ENCODE measurements at regions not wholly inside any gene's neighbourhood (a gene's known extent, or its start where the extent isn't known, plus 50 kb on each side); places are given as distances from the start of the nearest gene placed in this dataset.

DNA sequence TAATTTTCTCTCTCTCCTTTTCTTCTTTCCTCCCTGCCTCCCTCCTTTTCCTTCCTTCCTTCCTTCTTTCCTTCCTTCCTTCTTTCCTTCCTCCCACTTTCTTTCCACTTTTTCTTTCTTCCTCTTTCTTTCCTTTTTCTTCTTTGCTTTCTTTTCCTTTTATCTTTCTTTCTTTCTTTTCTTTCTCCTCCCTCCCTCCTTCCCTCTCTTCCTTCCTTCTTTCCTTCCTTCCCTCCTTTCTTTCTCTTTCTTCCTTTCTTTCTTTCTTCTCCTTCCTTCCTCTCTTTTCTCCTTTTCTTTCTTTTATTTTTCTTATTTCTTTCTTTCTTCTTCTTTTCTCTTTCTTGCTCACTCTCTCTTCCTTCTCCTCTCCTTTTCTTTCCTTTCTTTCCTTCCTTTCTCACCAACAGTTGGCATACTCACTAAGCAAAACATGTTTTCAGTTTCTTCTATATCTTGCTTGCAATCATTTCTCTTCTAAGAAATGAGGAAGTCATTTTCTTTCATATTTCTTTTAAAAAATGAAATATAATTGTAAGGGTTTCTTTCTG is 97.1 kb upstream of the MAF start:
- Histone ChIP-seq H3K36me3 (replicated peaks in 1 of 2; ENCODE audit: control insufficient read depth in 2 of 2, insufficient read depth in 2 of 2, low read length in 2 of 2) (no peaks in the 10 kb centered on the region), H3K4ac (ENCODE audit: low read length) (no peak overlapping the region), H3K27ac (replicated peaks; ENCODE audit: low read length) (no peak overlapping the region), H2BK120ac (ENCODE audit: low read depth, low read length) (no peak overlapping the region), H2AK5ac (ENCODE audit: low read depth, low read length) (no peak overlapping the region), H2BK15ac (ENCODE audit: low read length) (no peak overlapping the region), H3K27me3 (ENCODE audit: control insufficient read depth in 3 of 3, insufficient read depth in 3 of 3, low read depth in 1 of 3, low read length in 3 of 3) (no peaks in the 10 kb centered on the region), H3K4me1 (ENCODE audit: control insufficient read depth in 2 of 2, insufficient read depth in 1 of 2, low read depth in 1 of 2, low read length in 2 of 2) (no peaks in the 10 kb centered on the region), H3K18ac (ENCODE audit: low read length) (no peak overlapping the region), H3K79me1 (ENCODE audit: low read depth, low read length) (no peaks in the 10 kb centered on the region), H2BK12ac (ENCODE audit: low read length) (no peak overlapping the region), H3K9me3 (replicated peaks in 1 of 2; ENCODE audit: control insufficient read depth in 2 of 2, insufficient read depth in 1 of 2, low read depth in 1 of 2, low read length in 2 of 2) (no peaks in the 10 kb centered on the region), H2AFZ (ENCODE audit: low read length) (no peak overlapping the region), H4K91ac (ENCODE audit: low read depth, low read length, poor library complexity) (no peak overlapping the region), H3K4me2 (ENCODE audit: insufficient read depth, low read length, poor library complexity, severe bottlenecking) (no peak overlapping the region), H3K9ac (ENCODE audit: low read depth, low read length, poor library complexity) (no peak overlapping the region), H3K23ac (ENCODE audit: low read depth, low read length, poor library complexity) (no peak overlapping the region), H4K8ac (ENCODE audit: low read depth, low read length) (no peak overlapping the region), H3K4me3 (ENCODE audit: low read length in 2 of 2) (no peak overlapping the region), H2BK5ac (ENCODE audit: low read length) (no peak overlapping the region), H3K14ac (ENCODE audit: low read length) (no peak overlapping the region)
- DNase-seq (ENCODE audit: low spot score) = no peak

DNA sequence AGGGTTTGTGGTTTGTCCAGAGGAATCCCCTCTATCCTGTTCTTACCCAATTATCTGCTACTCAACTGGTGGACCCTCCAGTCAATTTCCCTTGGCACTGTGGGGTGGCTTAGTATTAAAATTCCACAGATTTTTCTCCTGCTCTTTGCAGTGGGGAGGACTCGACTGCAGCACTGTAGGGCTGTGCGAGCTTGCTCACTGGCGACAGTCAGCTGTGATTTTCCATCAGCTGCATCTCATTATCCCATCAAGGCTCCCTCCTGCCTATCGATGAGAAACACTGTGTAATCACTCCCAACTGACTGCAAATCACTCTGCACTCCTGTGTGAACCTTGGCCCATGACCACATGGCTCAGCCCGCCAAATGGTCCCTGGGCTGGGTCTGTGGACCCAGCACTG is 90.5 kb upstream of the MAF start:
- H3K4ac ChIP-seq (ENCODE audit: low read length) = no peak overlapping the region
- no peak overlapping the region for H3K14ac ChIP-seq (ENCODE audit: low read length)
- no peak overlapping the region for H2BK120ac ChIP-seq (ENCODE audit: low read depth, low read length)
- H3K4me1 ChIP-seq (ENCODE audit: control insufficient read depth in 2 of 2, insufficient read depth in 1 of 2, low read depth in 1 of 2, low read length in 2 of 2) = peaks cover 7 to 9% of the 10 kb centered on the region in 2 donors
- no peak overlapping the region for H4K91ac ChIP-seq (ENCODE audit: low read depth, low read length, poor library complexity)
- no peak overlapping the region for H2BK5ac ChIP-seq (ENCODE audit: low read length)
- H4K8ac ChIP-seq (ENCODE audit: low read depth, low read length) = no peak overlapping the region
- H3K9me3 ChIP-seq (replicated peaks in 1 of 2; ENCODE audit: control insufficient read depth in 2 of 2, insufficient read depth in 1 of 2, low read depth in 1 of 2, low read length in 2 of 2) = peaks cover 0 to 5% of the 10 kb centered on the region in 2 donors
- no peaks in the 10 kb centered on the region for H3K79me1 ChIP-seq (ENCODE audit: low read depth, low read length)
- peak overlapping the region; percentile 30 for H2AFZ ChIP-seq (ENCODE audit: low read length)
- H3K27ac ChIP-seq (replicated peaks; ENCODE audit: low read length) = no peak overlapping the region
- H2BK12ac ChIP-seq (ENCODE audit: low read length) = no peak overlapping the region
- H2AK5ac ChIP-seq (ENCODE audit: low read depth, low read length) = no peak overlapping the region
- H3K23ac ChIP-seq (ENCODE audit: low read depth, low read length, poor library complexity) = no peak overlapping the region
- H3K4me3 ChIP-seq (ENCODE audit: low read length in 2 of 2) = no peak overlapping the region
- DNase-seq (ENCODE audit: low spot score) = no peak
- H3K36me3 ChIP-seq (replicated peaks in 1 of 2; ENCODE audit: control insufficient read depth in 2 of 2, insufficient read depth in 2 of 2, low read length in 2 of 2) = no peaks in the 10 kb centered on the region
- H2BK15ac ChIP-seq (ENCODE audit: low read length) = no peak overlapping the region
- no peak overlapping the region for H3K18ac ChIP-seq (ENCODE audit: low read length)
- no CpG with 5 or more reads among the region's 5 CpGs for WGBS, 2 donors (ENCODE audit: extremely low coverage in 2 of 2, insufficient read length in 2 of 2, insufficient replicate concordance in 1 of 2)
- no peak overlapping the region for H3K9ac ChIP-seq (ENCODE audit: low read depth, low read length, poor library complexity)
- H3K27me3 ChIP-seq (ENCODE audit: control insufficient read depth in 3 of 3, insufficient read depth in 3 of 3, low read depth in 1 of 3, low read length in 3 of 3) = no peaks in the 10 kb centered on the region
- H3K4me2 ChIP-seq (ENCODE audit: insufficient read depth, low read length, poor library complexity, severe bottlenecking) = no peak overlapping the region

DNA sequence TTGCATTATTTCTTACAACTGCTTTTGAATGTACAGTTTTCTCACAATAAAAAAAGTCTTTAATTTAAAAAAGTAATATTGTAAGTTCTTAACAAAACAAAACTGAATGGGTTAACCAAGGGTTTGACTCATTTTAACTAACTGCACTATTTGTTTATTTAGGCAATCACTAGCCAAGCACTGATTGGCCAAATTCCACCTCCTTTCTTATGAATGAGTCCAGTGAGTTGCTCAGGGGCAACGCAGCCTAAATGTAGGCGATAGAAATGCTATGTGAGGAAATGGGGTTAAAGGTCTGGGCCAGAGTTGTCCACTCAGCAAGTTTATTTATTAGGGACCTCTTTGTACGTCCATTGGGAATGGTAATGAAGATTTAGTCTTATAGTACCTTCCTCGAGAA is 89.6 kb upstream of the MAF start:
- Histone ChIP-seq H3K79me1 (ENCODE audit: low read depth, low read length) (no peaks in the 10 kb centered on the region), H2BK15ac (ENCODE audit: low read length) (no peak overlapping the region), H2BK5ac (ENCODE audit: low read length) (no peak overlapping the region), H3K4me1 (ENCODE audit: control insufficient read depth in 2 of 2, insufficient read depth in 1 of 2, low read depth in 1 of 2, low read length in 2 of 2) (peaks cover 7 to 14% of the 10 kb centered on the region in 2 donors), H3K14ac (ENCODE audit: low read length) (no peak overlapping the region), H3K27ac (replicated peaks; ENCODE audit: low read length) (no peak overlapping the region), H2AFZ (ENCODE audit: low read length) (no peak overlapping the region), H3K27me3 (ENCODE audit: control insufficient read depth in 3 of 3, insufficient read depth in 3 of 3, low read depth in 1 of 3, low read length in 3 of 3) (no peaks in the 10 kb centered on the region), H4K8ac (ENCODE audit: low read depth, low read length) (no peak overlapping the region), H3K23ac (ENCODE audit: low read depth, low read length, poor library complexity) (no peak overlapping the region), H3K36me3 (replicated peaks in 1 of 2; ENCODE audit: control insufficient read depth in 2 of 2, insufficient read depth in 2 of 2, low read length in 2 of 2) (no peaks in the 10 kb centered on the region), H2BK12ac (ENCODE audit: low read length) (no peak overlapping the region), H3K18ac (ENCODE audit: low read length) (no peak overlapping the region), H3K9me3 (replicated peaks in 1 of 2; ENCODE audit: control insufficient read depth in 2 of 2, insufficient read depth in 1 of 2, low read depth in 1 of 2, low read length in 2 of 2) (peaks cover 0 to 5% of the 10 kb centered on the region in 2 donors), H3K4me3 (ENCODE audit: low read length in 2 of 2) (no peak overlapping the region), H4K91ac (ENCODE audit: low read depth, low read length, poor library complexity) (no peak overlapping the region), H2BK120ac (ENCODE audit: low read depth, low read length) (no peak overlapping the region), H3K9ac (ENCODE audit: low read depth, low read length, poor library complexity) (no peak overlapping the region), H2AK5ac (ENCODE audit: low read depth, low read length) (no peak overlapping the region), H3K4ac (ENCODE audit: low read length) (no peak overlapping the region), H3K4me2 (ENCODE audit: insufficient read depth, low read length, poor library complexity, severe bottlenecking) (no peak overlapping the region)
- WGBS, 2 donors (ENCODE audit: extremely low coverage in 2 of 2, insufficient read length in 2 of 2, insufficient replicate concordance in 1 of 2) = no CpG with 5 or more reads among the region's 4 CpGs
- no peak for DNase-seq (ENCODE audit: low spot score)

GRCh38 chr16:79687249-79688130 is 87.0 kb upstream of the MAF start:
- 100% methylated on average over 1 of the region's 6 CpGs; no CpG with 5 or more reads in 1 of the 2 donors for WGBS, 2 donors (ENCODE audit: extremely low coverage in 2 of 2, insufficient read length in 2 of 2, insufficient replicate concordance in 1 of 2)

More at GRCh38 chr16:79687249-79688130, 87.0 kb upstream of the MAF start:
- Histone ChIP-seq H3K27ac (replicated peaks; ENCODE audit: low read length) (no peak overlapping the region), H3K4me2 (ENCODE audit: insufficient read depth, low read length, poor library complexity, severe bottlenecking) (no peak overlapping the region), H2AFZ (ENCODE audit: low read length) (no peak overlapping the region), H4K91ac (ENCODE audit: low read depth, low read length, poor library complexity) (no peak overlapping the region), H2AK5ac (ENCODE audit: low read depth, low read length) (no peak overlapping the region), H3K4me3 (ENCODE audit: low read length in 2 of 2) (no peak overlapping the region), H2BK5ac (ENCODE audit: low read length) (no peak overlapping the region), H3K79me1 (ENCODE audit: low read depth, low read length) (no peaks in the 10 kb centered on the region), H3K14ac (ENCODE audit: low read length) (no peak overlapping the region), H3K4ac (ENCODE audit: low read length) (no peak overlapping the region), H3K9ac (ENCODE audit: low read depth, low read length, poor library complexity) (no peak overlapping the region), H3K27me3 (ENCODE audit: control insufficient read depth in 3 of 3, insufficient read depth in 3 of 3, low read depth in 1 of 3, low read length in 3 of 3) (no peaks in the 10 kb centered on the region), H2BK12ac (ENCODE audit: low read length) (no peak overlapping the region), H3K18ac (ENCODE audit: low read length) (no peak overlapping the region), H3K36me3 (replicated peaks in 1 of 2; ENCODE audit: control insufficient read depth in 2 of 2, insufficient read depth in 2 of 2, low read length in 2 of 2) (no peaks in the 10 kb centered on the region), H3K23ac (ENCODE audit: low read depth, low read length, poor library complexity) (no peak overlapping the region), H3K4me1 (ENCODE audit: control insufficient read depth in 2 of 2, insufficient read depth in 1 of 2, low read depth in 1 of 2, low read length in 2 of 2) (peaks cover 7 to 17% of the 10 kb centered on the region in 2 donors), H4K8ac (ENCODE audit: low read depth, low read length) (no peak overlapping the region), H2BK120ac (ENCODE audit: low read depth, low read length) (no peak overlapping the region), H2BK15ac (ENCODE audit: low read length) (no peak overlapping the region), H3K9me3 (replicated peaks in 1 of 2; ENCODE audit: control insufficient read depth in 2 of 2, insufficient read depth in 1 of 2, low read depth in 1 of 2, low read length in 2 of 2) (peaks cover 0 to 5% of the 10 kb centered on the region in 2 donors)
- DNase-seq (ENCODE audit: low spot score) = no peak

Measured in neuronal stem cell (in vitro differentiated cells).